ENCODE measurements at regions not wholly inside any gene's neighbourhood (a gene's known extent, or its start where the extent isn't known, plus 50 kb on each side); places are given as distances from the start of the nearest gene placed in this dataset.

DNA sequence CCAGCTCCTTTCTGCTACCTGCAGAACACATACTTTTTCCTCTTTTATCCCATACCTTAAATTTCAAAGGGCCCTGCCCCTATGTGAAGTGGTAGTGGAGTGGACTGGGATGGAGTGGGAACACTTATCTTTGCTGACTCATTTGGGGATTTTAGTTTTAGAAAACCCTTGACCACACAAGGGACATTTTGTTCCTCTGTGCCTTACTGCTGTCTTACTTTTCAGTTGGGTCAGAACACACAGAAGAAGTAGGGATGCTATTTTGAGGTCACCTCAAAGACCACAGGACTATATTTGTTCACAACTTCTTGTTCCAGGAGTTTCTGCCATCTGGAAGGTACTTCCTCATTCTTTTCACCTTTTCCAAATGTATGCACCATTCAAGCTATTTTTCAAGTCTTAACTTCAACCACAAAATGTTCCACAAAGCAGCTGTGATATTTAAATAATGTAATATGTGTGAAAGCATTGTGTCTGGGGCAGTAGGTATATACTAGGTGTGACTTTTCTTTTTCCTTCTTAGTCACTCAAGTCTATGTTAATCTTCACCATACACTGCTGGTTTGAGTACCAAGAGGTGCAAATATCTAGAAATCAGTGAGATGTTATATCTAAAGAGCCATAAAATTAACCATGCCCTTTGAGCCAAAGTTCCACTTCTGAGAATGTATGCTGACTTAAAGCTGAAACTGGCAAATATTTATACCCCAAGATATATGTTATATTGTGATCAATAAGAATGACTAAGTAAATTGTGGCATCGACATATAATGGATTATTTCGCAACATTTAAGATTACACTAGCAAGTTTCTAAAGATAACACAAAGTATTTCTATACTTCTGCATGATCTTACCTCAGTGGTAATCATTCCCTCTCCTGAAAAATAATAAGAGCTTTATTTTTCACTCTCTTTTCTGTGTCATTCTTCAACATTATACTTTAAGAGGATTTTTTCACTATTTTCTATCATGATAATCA lies 308.5 kb downstream of the MRPL39 start:
- Histone ChIP-seq H3K9ac (ENCODE audit: low read depth in 1 of 2, low read length in 2 of 2) (no peak overlapping the region), H3K9me3 (ENCODE audit: control insufficient read depth in 4 of 4, low read length in 3 of 4) (no peaks in the 10 kb centered on the region), H3K4me1 (ENCODE audit: control insufficient read depth in 4 of 4, insufficient read depth in 4 of 4, low read length in 3 of 4) (no peaks in the 10 kb centered on the region), H3K4me3 (ENCODE audit: low read depth in 1 of 3, low read length in 3 of 3) (no peak overlapping the region), H3K27ac (ENCODE audit: low read depth in 1 of 2, low read length in 2 of 2) (no peak overlapping the region), H3K27me3 (ENCODE audit: control insufficient read depth in 4 of 4, insufficient read depth in 4 of 4, low read length in 3 of 4) (no peaks in the 10 kb centered on the region), H3K36me3 (ENCODE audit: control insufficient read depth in 4 of 4, insufficient read depth in 3 of 4, low read depth in 1 of 4, low read length in 3 of 4) (no peaks in the 10 kb centered on the region)
- DNase-seq (ENCODE audit: low spot score) = no peak
- 58% methylated on average over 2 of the region's 2 CpGs for WGBS
- TF ChIP-seq JUND (IDR thresholded peaks at IDR 0.05) = no peak
- TF ChIP-seq HNF4G (IDR thresholded peaks at IDR 0.05) = no peak
- TF ChIP-seq TAF1 (conservative IDR thresholded peaks at IDR 0.05) = no peak
- TF ChIP-seq YY1 (IDR thresholded peaks at IDR 0.05) = no peak
- TF ChIP-seq, protein P1, sequence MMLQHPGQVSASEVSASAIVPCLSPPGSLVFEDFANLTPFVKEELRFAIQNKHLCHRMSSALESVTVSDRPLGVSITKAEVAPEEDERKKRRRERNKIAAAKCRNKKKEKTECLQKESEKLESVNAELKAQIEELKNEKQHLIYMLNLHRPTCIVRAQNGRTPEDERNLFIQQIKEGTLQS (IDR thresholded peaks at IDR 0.05) = no peak
- TF ChIP-seq, protein P2, sequence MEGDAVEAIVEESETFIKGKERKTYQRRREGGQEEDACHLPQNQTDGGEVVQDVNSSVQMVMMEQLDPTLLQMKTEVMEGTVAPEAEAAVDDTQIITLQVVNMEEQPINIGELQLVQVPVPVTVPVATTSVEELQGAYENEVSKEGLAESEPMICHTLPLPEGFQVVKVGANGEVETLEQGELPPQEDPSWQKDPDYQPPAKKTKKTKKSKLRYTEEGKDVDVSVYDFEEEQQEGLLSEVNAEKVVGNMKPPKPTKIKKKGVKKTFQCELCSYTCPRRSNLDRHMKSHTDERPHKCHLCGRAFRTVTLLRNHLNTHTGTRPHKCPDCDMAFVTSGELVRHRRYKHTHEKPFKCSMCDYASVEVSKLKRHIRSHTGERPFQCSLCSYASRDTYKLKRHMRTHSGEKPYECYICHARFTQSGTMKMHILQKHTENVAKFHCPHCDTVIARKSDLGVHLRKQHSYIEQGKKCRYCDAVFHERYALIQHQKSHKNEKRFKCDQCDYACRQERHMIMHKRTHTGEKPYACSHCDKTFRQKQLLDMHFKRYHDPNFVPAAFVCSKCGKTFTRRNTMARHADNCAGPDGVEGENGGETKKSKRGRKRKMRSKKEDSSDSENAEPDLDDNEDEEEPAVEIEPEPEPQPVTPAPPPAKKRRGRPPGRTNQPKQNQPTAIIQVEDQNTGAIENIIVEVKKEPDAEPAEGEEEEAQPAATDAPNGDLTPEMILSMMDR (IDR thresholded peaks at IDR 0.05; ENCODE audit: low read depth, low read length, missing input control) = no peak
- no peak for TF ChIP-seq HNF4A (conservative IDR thresholded peaks at IDR 0.05)
- TF ChIP-seq NR2F2 (IDR thresholded peaks at IDR 0.05) = no peak
- TF ChIP-seq EGR1 (IDR thresholded peaks at IDR 0.05; ENCODE audit: low read depth in 2 of 2) = no peak
- no peak for TF ChIP-seq GABPA (IDR thresholded peaks at IDR 0.05 in 1 of 2, conservative IDR thresholded peaks at IDR 0.05 in 1 of 2)
- no peak for TF ChIP-seq SP1 (IDR thresholded peaks at IDR 0.05)
- TF ChIP-seq, protein P3, sequence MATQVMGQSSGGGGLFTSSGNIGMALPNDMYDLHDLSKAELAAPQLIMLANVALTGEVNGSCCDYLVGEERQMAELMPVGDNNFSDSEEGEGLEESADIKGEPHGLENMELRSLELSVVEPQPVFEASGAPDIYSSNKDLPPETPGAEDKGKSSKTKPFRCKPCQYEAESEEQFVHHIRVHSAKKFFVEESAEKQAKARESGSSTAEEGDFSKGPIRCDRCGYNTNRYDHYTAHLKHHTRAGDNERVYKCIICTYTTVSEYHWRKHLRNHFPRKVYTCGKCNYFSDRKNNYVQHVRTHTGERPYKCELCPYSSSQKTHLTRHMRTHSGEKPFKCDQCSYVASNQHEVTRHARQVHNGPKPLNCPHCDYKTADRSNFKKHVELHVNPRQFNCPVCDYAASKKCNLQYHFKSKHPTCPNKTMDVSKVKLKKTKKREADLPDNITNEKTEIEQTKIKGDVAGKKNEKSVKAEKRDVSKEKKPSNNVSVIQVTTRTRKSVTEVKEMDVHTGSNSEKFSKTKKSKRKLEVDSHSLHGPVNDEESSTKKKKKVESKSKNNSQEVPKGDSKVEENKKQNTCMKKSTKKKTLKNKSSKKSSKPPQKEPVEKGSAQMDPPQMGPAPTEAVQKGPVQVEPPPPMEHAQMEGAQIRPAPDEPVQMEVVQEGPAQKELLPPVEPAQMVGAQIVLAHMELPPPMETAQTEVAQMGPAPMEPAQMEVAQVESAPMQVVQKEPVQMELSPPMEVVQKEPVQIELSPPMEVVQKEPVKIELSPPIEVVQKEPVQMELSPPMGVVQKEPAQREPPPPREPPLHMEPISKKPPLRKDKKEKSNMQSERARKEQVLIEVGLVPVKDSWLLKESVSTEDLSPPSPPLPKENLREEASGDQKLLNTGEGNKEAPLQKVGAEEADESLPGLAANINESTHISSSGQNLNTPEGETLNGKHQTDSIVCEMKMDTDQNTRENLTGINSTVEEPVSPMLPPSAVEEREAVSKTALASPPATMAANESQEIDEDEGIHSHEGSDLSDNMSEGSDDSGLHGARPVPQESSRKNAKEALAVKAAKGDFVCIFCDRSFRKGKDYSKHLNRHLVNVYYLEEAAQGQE (IDR thresholded peaks at IDR 0.05) = no peak
- TF ChIP-seq RAD21 (IDR thresholded peaks at IDR 0.05) = no peak
- TF ChIP-seq, protein P4, sequence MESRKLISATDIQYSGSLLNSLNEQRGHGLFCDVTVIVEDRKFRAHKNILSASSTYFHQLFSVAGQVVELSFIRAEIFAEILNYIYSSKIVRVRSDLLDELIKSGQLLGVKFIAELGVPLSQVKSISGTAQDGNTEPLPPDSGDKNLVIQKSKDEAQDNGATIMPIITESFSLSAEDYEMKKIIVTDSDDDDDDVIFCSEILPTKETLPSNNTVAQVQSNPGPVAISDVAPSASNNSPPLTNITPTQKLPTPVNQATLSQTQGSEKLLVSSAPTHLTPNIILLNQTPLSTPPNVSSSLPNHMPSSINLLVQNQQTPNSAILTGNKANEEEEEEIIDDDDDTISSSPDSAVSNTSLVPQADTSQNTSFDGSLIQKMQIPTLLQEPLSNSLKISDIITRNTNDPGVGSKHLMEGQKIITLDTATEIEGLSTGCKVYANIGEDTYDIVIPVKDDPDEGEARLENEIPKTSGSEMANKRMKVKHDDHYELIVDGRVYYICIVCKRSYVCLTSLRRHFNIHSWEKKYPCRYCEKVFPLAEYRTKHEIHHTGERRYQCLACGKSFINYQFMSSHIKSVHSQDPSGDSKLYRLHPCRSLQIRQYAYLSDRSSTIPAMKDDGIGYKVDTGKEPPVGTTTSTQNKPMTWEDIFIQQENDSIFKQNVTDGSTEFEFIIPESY (IDR thresholded peaks at IDR 0.05) = no peak
- no peak for TF ChIP-seq RXRA (IDR thresholded peaks at IDR 0.05)
